A172 (cell line): ENCODE measurements at regions not wholly inside any gene's neighbourhood (a gene's known extent, or its start where the extent isn't known, plus 50 kb on each side); places are given as distances from the start of the nearest gene placed in this dataset.
"Not testable (repeated sequence)": the region's sequence is repeated elsewhere in the genome, so short reads cannot be mapped to it uniquely, and the experiment has no call there.

ENCODE experiments used
- DNase-seq: peaks from one replicate; pipeline ENCODE4 v3.0.0-alpha.2; 2015; ENCODE audit warnings: low spot score

GRCh38 chr7:46297515-46297914 is 376.4 kb upstream of the IGFBP3 start:
- DNase-seq, result no peak

GRCh38 chr7:46296526-46296925 is 375.5 kb upstream of the IGFBP3 start:
- DNase-seq, result no peak

- no peak for DNase-seq
Observed at GRCh38 chr7:46294381-46294780, 373.3 kb upstream of the IGFBP3 start.

- DNase-seq, result no peak
Observed at GRCh38 chr7:46292741-46293140, 371.7 kb upstream of the IGFBP3 start.

- DNase-seq, result peak; percentile 45
Observed at GRCh38 chr7:46291601-46292150, 370.6 kb upstream of the IGFBP3 start.

- DNase-seq, result peak; percentile 63
Observed at GRCh38 chr7:46291050-46291438, 370.0 kb upstream of the IGFBP3 start.

GRCh38 chr7:46290374-46291049 is 369.4 kb upstream of the IGFBP3 start:
- no peak for DNase-seq

- DNase-seq, result no peak
Observed at GRCh38 chr7:46288861-46289260, 367.8 kb upstream of the IGFBP3 start.

- DNase-seq, result no peak
Observed at GRCh38 chr7:46288010-46288409, 366.9 kb upstream of the IGFBP3 start.

- DNase-seq, result no peak
Observed at GRCh38 chr7:46286957-46287356, 365.9 kb upstream of the IGFBP3 start.

- DNase-seq, result peak; percentile 10
Observed at GRCh38 chr7:46286356-46286755, 365.3 kb upstream of the IGFBP3 start.

GRCh38 chr7:46285878-46286277 is 364.8 kb upstream of the IGFBP3 start:
- DNase-seq, result no peak

- no peak for DNase-seq
Observed at GRCh38 chr7:46283852-46284251, 362.8 kb upstream of the IGFBP3 start.

- no peak for DNase-seq
Observed at GRCh38 chr7:46282155-46282554, 361.1 kb upstream of the IGFBP3 start.

- DNase-seq, result no peak
Observed at GRCh38 chr7:46281071-46281470, 360.0 kb upstream of the IGFBP3 start.

GRCh38 chr7:46279290-46279689 is 358.2 kb upstream of the IGFBP3 start:
- no peak for DNase-seq

GRCh38 chr7:46264646-46265045 is 343.6 kb upstream of the IGFBP3 start:
- no peak for DNase-seq

- DNase-seq, result not testable (repeated sequence)
Observed at GRCh38 chr7:46261638-46262037, 340.6 kb upstream of the IGFBP3 start.

- no peak for DNase-seq
Observed at GRCh38 chr7:46259947-46260346, 338.9 kb upstream of the IGFBP3 start.

GRCh38 chr7:46257761-46258448 is 336.8 kb upstream of the IGFBP3 start:
- DNase-seq, result peak; percentile 82

GRCh38 chr7:46256870-46257661 is 336.0 kb upstream of the IGFBP3 start:
- peak; percentile 50 for DNase-seq

GRCh38 chr7:46253520-46253919 is 332.4 kb upstream of the IGFBP3 start:
- no peak for DNase-seq
